Left ventricle myocardium superior (tissue), 1 donor: ENCODE measurements at regions not wholly inside any gene's neighbourhood (a gene's known extent, or its start where the extent isn't known, plus 50 kb on each side); places are given as distances from the start of the nearest gene placed in this dataset.
"Not testable (repeated sequence)": the region's sequence is repeated elsewhere in the genome, so short reads cannot be mapped to it uniquely, and the experiment has no call there.

ENCODE experiments used
- ATAC-seq: fragments of 200-7000 bp; cut with Tn5 transposase; one replicate; pipeline ENCODE4 v1.9.1; 2020; ENCODE audit warnings: mild to moderate bottlenecking, moderate library complexity
- DNase-seq: peaks from one replicate; pipeline ENCODE4 v3.0.0-alpha.2; 2020
- intact Hi-C: fragments of 100-400 bp; cut with micrococcal nuclease; formaldehyde crosslinking; loops from one replicate; pipeline ENCODE4 v1.11.0; 2022
- donor health status: DM: no; HTN: yes; CAD: no; lungs with severe emphysema.

GRCh38 chr5:157942595-157942994 is 83.7 kb upstream of the CLINT1 start:
- intact Hi-C loops, result no loop called here
- no peak for ATAC-seq
- no peak for DNase-seq

GRCh38 chr5:157941616-157942015 is 82.7 kb upstream of the CLINT1 start:
- ATAC-seq, result no peak

GRCh38 chr5:157938101-157938500 is 79.2 kb upstream of the CLINT1 start:
- DNase-seq, intact Hi-C loops, ATAC-seq: not testable (repeated sequence)

More at GRCh38 chr5:157941616-157942015, 82.7 kb upstream of the CLINT1 start:
- no peak for DNase-seq
- intact Hi-C loops, result no loop called here

GRCh38 chr5:157936776-157937501 is 78.0 kb upstream of the CLINT1 start:
- intact Hi-C loops, ATAC-seq, DNase-seq: not testable (repeated sequence)

- intact Hi-C loops, result no loop called here
- DNase-seq (no peak), ATAC-seq (no peak)
Measured at GRCh38 chr5:157934600-157934999, 75.7 kb upstream of the CLINT1 start.

- intact Hi-C loops, result no loop called here
- no peak for DNase-seq
- no peak for ATAC-seq
Measured at GRCh38 chr5:157933005-157933404, 74.1 kb upstream of the CLINT1 start.

- intact Hi-C loops, result no loop called here
- ATAC-seq (peak; percentile 92), DNase-seq (peak; percentile 77)
Measured at GRCh38 chr5:157930710-157931109, 71.8 kb upstream of the CLINT1 start.

- no peak for ATAC-seq
- no peak for DNase-seq
- intact Hi-C loops, result no loop called here
Measured at GRCh38 chr5:157926977-157927376, 68.0 kb upstream of the CLINT1 start.

- DNase-seq (no peak), ATAC-seq (peak; percentile 57)
- intact Hi-C loops, result no loop called here
Measured at GRCh38 chr5:157925786-157926671, 67.1 kb upstream of the CLINT1 start.

- ATAC-seq, result no peak
Measured at GRCh38 chr5:157924931-157925729, 66.2 kb upstream of the CLINT1 start.

GRCh38 chr5:157924490-157924889 is 65.5 kb upstream of the CLINT1 start:
- ATAC-seq (no peak), DNase-seq (no peak)
- intact Hi-C loops, result no loop called here

More at GRCh38 chr5:157924931-157925729, 66.2 kb upstream of the CLINT1 start:
- DNase-seq, result no peak
- intact Hi-C loops, result no loop called here

- DNase-seq (no peak), ATAC-seq (no peak)
- intact Hi-C loops, result no loop called here
Measured at GRCh38 chr5:157923765-157924164, 64.8 kb upstream of the CLINT1 start.

- no peak for ATAC-seq
- intact Hi-C loops, result no loop called here
- DNase-seq, result no peak
Measured at GRCh38 chr5:157922026-157922425, 63.1 kb upstream of the CLINT1 start.

GRCh38 chr5:157920828-157921170 is 61.9 kb upstream of the CLINT1 start:
- intact Hi-C loops, result no loop called here
- no peak for DNase-seq

GRCh38 chr5:157918811-157919742 is 60.1 kb upstream of the CLINT1 start:
- intact Hi-C loops, result no loop called here
- no peak for DNase-seq
- no peak for ATAC-seq

More at GRCh38 chr5:157920828-157921170, 61.9 kb upstream of the CLINT1 start:
- no peak for ATAC-seq

GRCh38 chr5:157917899-157918809 is 59.2 kb upstream of the CLINT1 start:
- peak; percentile 74 for DNase-seq
- intact Hi-C loops, result no loop called here
- ATAC-seq, result peak; percentile 31

GRCh38 chr5:157917491-157917890 is 58.5 kb upstream of the CLINT1 start:
- ATAC-seq (no peak), DNase-seq (no peak)
- intact Hi-C loops, result no loop called here

GRCh38 chr5:157915638-157916037 is 56.7 kb upstream of the CLINT1 start:
- ATAC-seq (peak; percentile 97), DNase-seq (peak; percentile 93)
- intact Hi-C loops, result no loop called here
